HepG2 (cell line): ENCODE measurements at regions not wholly inside any gene's neighbourhood (a gene's known extent, or its start where the extent isn't known, plus 50 kb on each side); places are given as distances from the start of the nearest gene placed in this dataset.
"Not testable (repeated sequence)": the region's sequence is repeated elsewhere in the genome, so short reads cannot be mapped to it uniquely, and the experiment has no call there.

Experiments
- ATAC-seq: fragments of 200-7000 bp; cut with Tn5 transposase; 3 replicates; pipeline ENCODE4 v1.9.1; 2020; ENCODE audit warnings: mild to moderate bottlenecking, moderate library complexity
- BruUV-seq: library from RNA; stranded (reverse); fragments of 400-500 nt; replicated peaks from 2 replicates; lab custom pipeline; 2021; lab: Mats Ljungman, UMichigan
- CTCF ChIA-PET: fragments of 300-600 bp; formaldehyde crosslinking; extraction: SDS; loops from one replicate; lab custom pipeline; 2021; ENCODE audit warnings: low total read pairs, inconsistent platforms, low intra/inter-chr PET ratio; lab: Yijun Ruan, JAX
- POLR2A ChIA-PET: fragments of 350-600 bp; sonication (Branson Sonifier 250); formaldehyde crosslinking; loops from one replicate; lab custom pipeline; 2020; ENCODE audit warnings: antibody characterized with exemption, inconsistent platforms; lab: Yijun Ruan, JAX
- DNase-seq: peaks from one replicate; pipeline ENCODE4 v3.0.0-alpha.2; 2015; ENCODE audit warnings: low spot score
- FAIRE-seq: peaks from 3 replicates; lab custom pipeline; 2011; peaks lifted over from hg19 to GRCh38; lab: Jason Lieb, UNC
- H2AFZ ChIP-seq: one replicate; pipeline ENCODE4 v1.6.1; 2011; ENCODE audit warnings: low read length, inconsistent platforms
- H3K27ac ChIP-seq: fragments of 300-600 bp; 3 replicates; pipeline ENCODE4 v1.8.0; 2011; ENCODE audit warnings: mixed run types, mild to moderate bottlenecking, mixed read lengths, low read length, inconsistent platforms; ENCODE audit not compliant: insufficient read depth; ENCODE audit errors: extremely low read length
- H3K27me3 ChIP-seq, 2 experiments: fragments of 200-600 bp in 1 of 2; 2 replicates in 1 of 2; 3 replicates in 1 of 2; pipeline versions ENCODE4 v1.6.0 to v1.8.0; 2011; ENCODE audit warnings: low read length in 2 of 2, mild to moderate bottlenecking in 2 of 2, moderate library complexity in 2 of 2, inconsistent platforms in 1 of 2; ENCODE audit not compliant: insufficient read depth in 2 of 2, control insufficient read depth in 1 of 2
- H3K36me3 ChIP-seq, 2 experiments: fragments of 200-600 bp in 1 of 2; replicated peaks in 1 of 2; 2 replicates in 1 of 2; 3 replicates in 1 of 2; pipeline versions ENCODE4 v1.5.1 to v1.8.0; 2011; ENCODE audit warnings: low read length in 2 of 2, inconsistent platforms in 1 of 2; ENCODE audit not compliant: insufficient read depth in 2 of 2, control insufficient read depth in 1 of 2
- H3K4me1 ChIP-seq: 2 replicates; pipeline ENCODE4 v1.5.1; 2012; ENCODE audit warnings: low read length, inconsistent platforms; ENCODE audit not compliant: insufficient read depth
- H3K4me2 ChIP-seq: 2 replicates; pipeline ENCODE4 v1.6.0; 2011; ENCODE audit warnings: low read depth, low read length, inconsistent platforms
- H3K4me3 ChIP-seq, 3 experiments: fragments of 200-600 bp in 1 of 3; sonication (generic), shearing (Covaris generic) in 1 of 3; replicated peaks in 1 of 3; 2 replicates each; pipeline ENCODE4 v1.5.1; 2011 to 2016; ENCODE audit warnings: low read length in 3 of 3, inconsistent platforms in 2 of 3, low read depth in 2 of 3, mild to moderate bottlenecking in 2 of 3, control low read depth in 1 of 3, mixed read lengths in 1 of 3; ENCODE audit not compliant: insufficient read depth in 1 of 3
- H3K79me2 ChIP-seq: one replicate; pipeline ENCODE4 v1.6.1; 2011; ENCODE audit warnings: low read length, inconsistent platforms; ENCODE audit not compliant: insufficient read depth
- H3K9ac ChIP-seq: 2 replicates; pipeline ENCODE4 v1.6.0; 2011; ENCODE audit warnings: mild to moderate bottlenecking, low read depth, low read length, inconsistent platforms; ENCODE audit not compliant: insufficient read depth
- H3K9me3 ChIP-seq: 2 replicates; pipeline ENCODE4 v1.5.1; 2012; ENCODE audit warnings: mild to moderate bottlenecking, low read length
- H4K20me1 ChIP-seq: 2 replicates; pipeline ENCODE4 v1.6.0; 2011; ENCODE audit warnings: inconsistent platforms, mild to moderate bottlenecking, low read length, moderate library complexity; ENCODE audit not compliant: insufficient read depth
- ATF6 ChIP-seq: sonication (generic); formaldehyde crosslinking; conservative IDR thresholded peaks from 2 replicates; pipeline ENCODE4 v1.4.0; 2020; ENCODE audit warnings: missing genetic modification reagents
- WGBS: methylation state at CpG from one replicate; pipeline ENCODE4 v1.1.6; 2017; ENCODE audit warnings: low lambda C conversion rate; 5-methylcytosine and 5-hydroxymethylcytosine counted together
- in situ Hi-C: cut with HindIII; loops from 2 replicates; pipeline ENCODE4 v1.10.0; 2017; ENCODE audit warnings: low pct_unique_long_range_greater_than_20kb; ENCODE audit not compliant: extremely low pct_ligation_motif_present
- intact Hi-C: fragments of 100-400 bp; cut with micrococcal nuclease; formaldehyde crosslinking; loops from one replicate; pipeline ENCODE4 v1.10.0; 2022; ENCODE audit not compliant: unreplicated experiment

GRCh38 chr6:22164236-22164635, 132.6 kb downstream of the PRL start (continued):
- no peak for TF ChIP-seq ATF6

GRCh38 chr6:22171006-22171405, 125.8 kb downstream of the PRL start:
- H2AFZ ChIP-seq, FAIRE-seq, DNase-seq, H3K79me2 ChIP-seq, in situ Hi-C loops, BruUV-seq, intact Hi-C loops, POLR2A ChIA-PET, H3K36me3 ChIP-seq, H3K9ac ChIP-seq, H3K27me3 ChIP-seq, H4K20me1 ChIP-seq, H3K27ac ChIP-seq, ATAC-seq, H3K4me1 ChIP-seq, CTCF ChIA-PET, H3K4me2 ChIP-seq, H3K4me3 ChIP-seq: not testable (repeated sequence)
- peaks cover 39% of the 10 kb centered on the region for H3K9me3 ChIP-seq
- 58% methylated on average over 5 of the region's 5 CpGs for WGBS

GRCh38 chr6:22171885-22172284, 125.0 kb downstream of the PRL start:
- CTCF ChIA-PET, H3K27ac ChIP-seq, H3K4me2 ChIP-seq, H3K36me3 ChIP-seq, H3K27me3 ChIP-seq, POLR2A ChIA-PET, DNase-seq, BruUV-seq, H2AFZ ChIP-seq, H3K4me1 ChIP-seq, FAIRE-seq, H4K20me1 ChIP-seq, ATAC-seq, H3K9ac ChIP-seq, H3K79me2 ChIP-seq, in situ Hi-C loops, intact Hi-C loops, H3K4me3 ChIP-seq: not testable (repeated sequence)
- peaks cover 38% of the 10 kb centered on the region for H3K9me3 ChIP-seq
- WGBS, result 29% methylated on average over 8 of the region's 15 CpGs
